Caco-2 (cell line): ENCODE measurements at regions not wholly inside any gene's neighbourhood (a gene's known extent, or its start where the extent isn't known, plus 50 kb on each side); places are given as distances from the start of the nearest gene placed in this dataset.
"Not testable (repeated sequence)": the region's sequence is repeated elsewhere in the genome, so short reads cannot be mapped to it uniquely, and the experiment has no call there.

Experiments
- BruUV-seq: library from RNA; stranded (reverse); fragments of 400-500 nt; replicated peaks from 2 replicates; lab custom pipeline; 2021; lab: Mats Ljungman, UMichigan
- CTCF ChIA-PET: fragments of 300-600 bp; sonication (Branson Sonifier 250); formaldehyde crosslinking; loops from one replicate; lab custom pipeline; 2022; ENCODE audit warnings: antibody characterized with exemption; lab: Charles Lee
- POLR2A ChIA-PET: fragments of 300-600 bp; sonication (Branson Sonifier 250); formaldehyde crosslinking; loops from one replicate; lab custom pipeline; 2022; ENCODE audit warnings: antibody characterized with exemption; lab: Charles Lee
- DNase-seq, 2 experiments: peaks; one replicate each; pipeline versions ENCODE4 v3.0.0 to v3.0.0-alpha.2; 2020 to 2022
- H3K27me3 ChIP-seq: replicated peaks from 2 replicates; pipeline ENCODE4 v1.6.0; 2011; ENCODE audit warnings: low read length; ENCODE audit not compliant: control insufficient read depth, insufficient read depth
- H3K36me3 ChIP-seq: 2 replicates; pipeline ENCODE4 v1.5.1; 2011; ENCODE audit warnings: low read length; ENCODE audit not compliant: control insufficient read depth, insufficient read depth
- H3K4me1 ChIP-seq: fragments of 250-450 bp; sonication (Bioruptor Pico); 2 replicates; pipeline ENCODE4 v1.5.1; 2020; ENCODE audit warnings: mild to moderate bottlenecking
- H3K4me3 ChIP-seq: 2 replicates; pipeline ENCODE4 v1.5.1; 2011; ENCODE audit warnings: low read depth, mild to moderate bottlenecking, control low read depth, low read length
- H3K9me3 ChIP-seq: fragments of 250-450 bp; sonication (Bioruptor Pico); 2 replicates; pipeline ENCODE4 v1.5.1; 2020; ENCODE audit warnings: mild to moderate bottlenecking, moderate library complexity
- H3K27ac Mint-ChIP-seq: one replicate; pipeline ENCODE4 v1.8.0; 2022; ENCODE audit warnings: mixed read lengths; ENCODE audit not compliant: unreplicated experiment
- H3K27me3 Mint-ChIP-seq: one replicate; pipeline ENCODE4 v1.8.0; 2022; ENCODE audit warnings: mixed read lengths; ENCODE audit not compliant: insufficient read depth, unreplicated experiment
- H3K36me3 Mint-ChIP-seq: one replicate; pipeline ENCODE4 v1.8.0; 2022; ENCODE audit warnings: mild to moderate bottlenecking, mixed read lengths; ENCODE audit not compliant: insufficient read depth, unreplicated experiment
- H3K4me1 Mint-ChIP-seq: one replicate; pipeline ENCODE4 v1.8.0; 2022; ENCODE audit warnings: low read depth, mixed read lengths; ENCODE audit not compliant: unreplicated experiment
- H3K4me3 Mint-ChIP-seq: one replicate; pipeline ENCODE4 v1.8.0; 2022; ENCODE audit warnings: mild to moderate bottlenecking, moderate library complexity, mixed read lengths; ENCODE audit not compliant: unreplicated experiment
- H3K9me3 Mint-ChIP-seq: one replicate; pipeline ENCODE4 v1.8.0; 2022; ENCODE audit warnings: mixed read lengths; ENCODE audit not compliant: unreplicated experiment
- intact Hi-C: fragments of 100-400 bp; cut with micrococcal nuclease; formaldehyde crosslinking; loops from one replicate; pipeline ENCODE4 v1.10.0; 2022; ENCODE audit not compliant: unreplicated experiment
- TF ChIP-seq, protein P1 (sequence below), 2 experiments: fragments of 200-600 bp in 1 of 2; IDR thresholded peaks; 1 replicate in 1 of 2; 2 replicates in 1 of 2; pipeline versions ENCODE4 v1.5.1 to v1.8.0; 2011 to 2022; ENCODE audit warnings: antibody characterized with exemption in 1 of 2, control low read depth in 1 of 2, inconsistent platforms in 1 of 2, low read depth in 1 of 2, low read length in 1 of 2, mild to moderate bottlenecking in 1 of 2, moderate library complexity in 1 of 2; ENCODE audit not compliant: insufficient read depth in 1 of 2, severe bottlenecking in 1 of 2, unreplicated experiment in 1 of 2

DNA sequence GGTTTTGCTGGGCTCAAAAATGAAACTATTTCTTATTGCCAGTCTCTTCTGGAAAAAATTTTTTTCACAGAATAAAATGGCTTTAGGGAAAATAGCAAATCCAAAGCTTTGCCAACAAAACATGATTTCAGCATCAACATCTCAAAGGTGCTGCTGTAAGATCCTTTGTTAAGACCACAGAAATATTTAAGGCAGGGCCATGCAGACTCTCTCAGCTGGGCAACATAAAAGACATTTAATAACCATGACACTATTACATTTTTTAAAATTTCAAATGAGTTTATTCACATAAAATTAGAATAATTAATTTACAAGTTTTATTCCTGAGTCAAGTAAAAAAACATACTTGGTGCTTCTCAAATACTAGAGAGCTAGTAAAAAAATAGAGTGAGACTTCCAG lies 527.1 kb upstream of the DPPA4 start:
- DNase-seq = no peak
- H3K4me1 Mint-ChIP-seq = no peaks in the 10 kb centered on the region
- intact Hi-C loops = no loop called here
- H3K27me3 Mint-ChIP-seq = no peaks in the 10 kb centered on the region
- no peaks in the 10 kb centered on the region for H3K9me3 Mint-ChIP-seq
- Histone ChIP-seq H3K4me3 (no peak overlapping the region), H3K4me1 (no peaks in the 10 kb centered on the region), H3K36me3 (no peaks in the 10 kb centered on the region), H3K27me3 (no peaks in the 10 kb centered on the region), H3K9me3 (0 out of 2 replicates have a peak, but pooled peaks cover 2% of the 10 kb centered on the region)
- H3K4me3 Mint-ChIP-seq = no peak overlapping the region
- TF ChIP-seq, protein P1, sequence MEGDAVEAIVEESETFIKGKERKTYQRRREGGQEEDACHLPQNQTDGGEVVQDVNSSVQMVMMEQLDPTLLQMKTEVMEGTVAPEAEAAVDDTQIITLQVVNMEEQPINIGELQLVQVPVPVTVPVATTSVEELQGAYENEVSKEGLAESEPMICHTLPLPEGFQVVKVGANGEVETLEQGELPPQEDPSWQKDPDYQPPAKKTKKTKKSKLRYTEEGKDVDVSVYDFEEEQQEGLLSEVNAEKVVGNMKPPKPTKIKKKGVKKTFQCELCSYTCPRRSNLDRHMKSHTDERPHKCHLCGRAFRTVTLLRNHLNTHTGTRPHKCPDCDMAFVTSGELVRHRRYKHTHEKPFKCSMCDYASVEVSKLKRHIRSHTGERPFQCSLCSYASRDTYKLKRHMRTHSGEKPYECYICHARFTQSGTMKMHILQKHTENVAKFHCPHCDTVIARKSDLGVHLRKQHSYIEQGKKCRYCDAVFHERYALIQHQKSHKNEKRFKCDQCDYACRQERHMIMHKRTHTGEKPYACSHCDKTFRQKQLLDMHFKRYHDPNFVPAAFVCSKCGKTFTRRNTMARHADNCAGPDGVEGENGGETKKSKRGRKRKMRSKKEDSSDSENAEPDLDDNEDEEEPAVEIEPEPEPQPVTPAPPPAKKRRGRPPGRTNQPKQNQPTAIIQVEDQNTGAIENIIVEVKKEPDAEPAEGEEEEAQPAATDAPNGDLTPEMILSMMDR (IDR thresholded peaks at IDR 0.05; ENCODE audit: insufficient read depth in 1 of 2, low read depth in 1 of 2, low read length in 1 of 2, severe bottlenecking in 1 of 2, unreplicated experiment in 1 of 2) = no peak
- ChIA-PET POLR2A (no interaction called here), CTCF (no interaction called here)
- no TSS peak for BruUV-seq
- no peak overlapping the region for H3K27ac Mint-ChIP-seq
- H3K36me3 Mint-ChIP-seq = no peaks in the 10 kb centered on the region

DNA sequence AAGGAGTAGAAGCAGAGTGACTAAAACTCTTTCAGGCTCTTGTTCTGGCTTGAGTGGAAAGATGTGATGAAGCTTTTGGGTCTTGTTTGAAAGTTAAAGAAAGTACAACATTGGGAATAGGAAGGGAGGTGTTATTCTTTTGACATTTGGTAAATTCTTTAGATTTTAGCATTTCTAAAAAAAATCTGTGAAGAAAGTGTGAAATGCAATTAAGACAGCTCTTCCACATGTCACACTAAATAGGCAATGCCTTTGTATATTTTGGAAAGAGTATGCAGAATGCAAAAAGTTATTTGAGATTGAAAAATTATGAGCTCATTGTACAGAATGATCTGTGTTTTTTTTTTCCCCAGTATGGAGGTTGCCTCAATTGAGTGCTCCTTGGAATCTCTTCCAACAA lies 532.2 kb upstream of the DPPA4 start:
- no peak overlapping the region for H3K4me3 Mint-ChIP-seq
- H3K27ac Mint-ChIP-seq = no peak overlapping the region
- no peaks in the 10 kb centered on the region for H3K36me3 ChIP-seq
- H3K36me3 Mint-ChIP-seq = no peaks in the 10 kb centered on the region
- TF ChIP-seq, protein P1 (IDR thresholded peaks at IDR 0.05; ENCODE audit: insufficient read depth in 1 of 2, low read depth in 1 of 2, low read length in 1 of 2, severe bottlenecking in 1 of 2, unreplicated experiment in 1 of 2) = no peak
- BruUV-seq = no TSS peak
- 0 out of 2 replicates have a peak, but pooled peaks cover 2% of the 10 kb centered on the region for H3K9me3 ChIP-seq
- intact Hi-C loops = no loop called here
- CTCF ChIA-PET = no interaction called here
- POLR2A ChIA-PET = no interaction called here
- H3K4me1 Mint-ChIP-seq = no peaks in the 10 kb centered on the region
- no peak overlapping the region for H3K4me3 ChIP-seq
- H3K27me3 ChIP-seq = no peaks in the 10 kb centered on the region
- DNase-seq = no peak
- H3K4me1 ChIP-seq = no peaks in the 10 kb centered on the region
- no peaks in the 10 kb centered on the region for H3K27me3 Mint-ChIP-seq
- no peaks in the 10 kb centered on the region for H3K9me3 Mint-ChIP-seq

DNA sequence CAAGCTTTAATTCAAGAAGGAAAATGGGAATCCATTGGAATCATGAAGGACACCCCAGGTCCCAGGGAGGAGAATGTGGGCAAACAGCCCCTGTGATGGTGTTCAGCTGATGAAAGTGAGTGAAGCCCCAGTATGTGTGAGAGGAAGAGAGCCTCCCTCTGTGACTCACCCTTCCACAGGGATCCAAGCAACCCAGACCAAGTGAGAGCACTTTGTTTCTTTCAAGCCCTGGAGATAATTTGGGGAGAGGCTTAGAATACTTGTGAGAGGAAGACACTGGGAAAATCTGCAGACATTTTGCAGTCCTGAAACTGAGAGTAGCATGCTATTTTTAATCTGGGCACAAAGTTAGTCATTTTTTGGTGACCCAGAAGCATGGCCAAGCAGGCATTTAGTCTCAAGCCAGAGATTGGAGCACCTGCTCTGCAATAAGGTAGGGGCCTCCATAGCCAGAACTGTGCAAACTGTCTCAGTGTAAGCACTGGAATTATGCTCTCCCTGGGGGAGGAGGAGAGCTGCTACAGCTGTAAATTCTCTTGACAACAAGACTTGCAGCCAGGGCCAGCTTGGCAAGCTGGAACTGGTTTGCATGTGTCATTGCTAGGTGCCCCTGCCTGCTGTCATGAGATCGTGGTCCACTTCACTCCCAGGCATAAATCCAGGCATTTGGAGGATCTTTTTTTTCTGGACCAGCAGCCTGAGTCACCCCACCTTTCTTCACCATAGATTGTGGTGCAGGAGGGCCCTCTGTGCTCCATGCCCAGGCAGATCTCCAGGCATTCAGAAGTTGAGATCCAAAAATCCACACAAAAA lies 537.8 kb upstream of the DPPA4 start:
- H3K27me3 ChIP-seq = no peaks in the 10 kb centered on the region
- Mint-ChIP-seq H3K4me3 (no peak overlapping the region), H3K4me1 (no peaks in the 10 kb centered on the region), H3K9me3 (no peaks in the 10 kb centered on the region), H3K36me3 (no peaks in the 10 kb centered on the region), H3K27me3 (no peaks in the 10 kb centered on the region), H3K27ac (no peak overlapping the region)
- BruUV-seq = no TSS peak
- ChIA-PET CTCF (no interaction called here), POLR2A (no interaction called here)
- intact Hi-C loops = no loop called here
- H3K9me3 ChIP-seq = no peaks in the 10 kb centered on the region
- no peaks in the 10 kb centered on the region for H3K4me1 ChIP-seq
- H3K36me3 ChIP-seq = no peaks in the 10 kb centered on the region
- H3K4me3 ChIP-seq = no peak overlapping the region
- TF ChIP-seq, protein P1 (IDR thresholded peaks at IDR 0.05; ENCODE audit: insufficient read depth in 1 of 2, low read depth in 1 of 2, low read length in 1 of 2, severe bottlenecking in 1 of 2, unreplicated experiment in 1 of 2) = no peak
- no peak for DNase-seq

GRCh38 chr3:109877616-109878015 lies 540.3 kb upstream of the DPPA4 start:
- intact Hi-C loops, H3K4me1 Mint-ChIP-seq, H3K9me3 Mint-ChIP-seq, H3K27ac Mint-ChIP-seq, H3K4me1 ChIP-seq, H3K9me3 ChIP-seq, POLR2A ChIA-PET, H3K36me3 Mint-ChIP-seq, H3K27me3 Mint-ChIP-seq, H3K36me3 ChIP-seq, CTCF ChIA-PET, H3K27me3 ChIP-seq, H3K4me3 ChIP-seq, DNase-seq, BruUV-seq, H3K4me3 Mint-ChIP-seq: not testable (repeated sequence)
